DMS153 treated with DMSO at 0.1 percent for 48 hours (cell line): ENCODE measurements at regions not wholly inside any gene's neighbourhood (a gene's known extent, or its start where the extent isn't known, plus 50 kb on each side); places are given as distances from the start of the nearest gene placed in this dataset.
"Not testable (repeated sequence)": the region's sequence is repeated elsewhere in the genome, so short reads cannot be mapped to it uniquely, and the experiment has no call there.

Source experiments
- DNase-seq: peaks from one replicate; lab custom pipeline; 2025; ENCODE audit not compliant: unreplicated experiment; lab: John Stamatoyannopoulos, UW

GRCh38 chr16:17563323-17564091 is 92.7 kb upstream of the XYLT1 start:
- DNase-seq: peak; percentile 9

GRCh38 chr16:17561056-17561455 is 90.3 kb upstream of the XYLT1 start:
- DNase-seq: no peak

GRCh38 chr16:17560548-17560947 is 89.8 kb upstream of the XYLT1 start:
- DNase-seq: no peak

- DNase-seq: no peak
Measured at GRCh38 chr16:17559394-17559793, 88.6 kb upstream of the XYLT1 start.

- DNase-seq: no peak
Measured at GRCh38 chr16:17557949-17558348, 87.2 kb upstream of the XYLT1 start.

- no peak for DNase-seq
Measured at GRCh38 chr16:17557480-17557879, 86.7 kb upstream of the XYLT1 start.

GRCh38 chr16:17556276-17557052 is 85.7 kb upstream of the XYLT1 start:
- peak; percentile 47 for DNase-seq

GRCh38 chr16:17555176-17555575 is 84.4 kb upstream of the XYLT1 start:
- DNase-seq: no peak

GRCh38 chr16:17552351-17552750 is 81.6 kb upstream of the XYLT1 start:
- DNase-seq: no peak

GRCh38 chr16:17551682-17552081 is 80.9 kb upstream of the XYLT1 start:
- not testable (repeated sequence) for DNase-seq

- no peak for DNase-seq
Measured at GRCh38 chr16:17548825-17549224, 78.1 kb upstream of the XYLT1 start.

- no peak for DNase-seq
Measured at GRCh38 chr16:17544785-17545184, 74.0 kb upstream of the XYLT1 start.

- no peak for DNase-seq
Measured at GRCh38 chr16:17544304-17544703, 73.5 kb upstream of the XYLT1 start.

- no peak for DNase-seq
Measured at GRCh38 chr16:17543073-17543472, 72.3 kb upstream of the XYLT1 start.

- no peak for DNase-seq
Measured at GRCh38 chr16:17541324-17541723, 70.6 kb upstream of the XYLT1 start.

GRCh38 chr16:17538927-17539326 is 68.2 kb upstream of the XYLT1 start:
- no peak for DNase-seq

- DNase-seq: no peak
Measured at GRCh38 chr16:17532338-17532995, 61.7 kb upstream of the XYLT1 start.

GRCh38 chr16:17529982-17530760 is 59.4 kb upstream of the XYLT1 start:
- no peak for DNase-seq

- DNase-seq: no peak
Measured at GRCh38 chr16:17526956-17527937, 56.5 kb upstream of the XYLT1 start.

GRCh38 chr16:17524656-17525055 is 53.9 kb upstream of the XYLT1 start:
- no peak for DNase-seq
